ENCODE measurements at regions not wholly inside any gene's neighbourhood (a gene's known extent, or its start where the extent isn't known, plus 50 kb on each side); places are given as distances from the start of the nearest gene placed in this dataset.

- Histone ChIP-seq H3K27ac (no peak overlapping the region), H3K4me1 (ENCODE audit: insufficient read depth) (no peaks in the 10 kb centered on the region), H3K9me3 (no peaks in the 10 kb centered on the region), H3K4me3 (no peak overlapping the region), H3K36me3 (no peaks in the 10 kb centered on the region), H3K27me3 (no peaks in the 10 kb centered on the region)
- no peak for DNase-seq
- no peak for TF ChIP-seq CTCF (IDR thresholded peaks at IDR 0.05)
- TF ChIP-seq EP300 (IDR thresholded peaks at IDR 0.05), result no peak
- no peak for TF ChIP-seq POLR2A (IDR thresholded peaks at IDR 0.05)
- intact Hi-C loops (cut with DNase I), result no loop called here
- 48 to 55% (median 52%) methylated on average over 8 of the region's 8 CpGs for WGBS, 3 donors
Measured at GRCh38 chr12:96103067-96103644, 67.8 kb upstream of the LTA4H start.

- 90 to 94% (median 92%) methylated on average over 7 of the region's 7 CpGs for WGBS, 3 donors
- no peak for TF ChIP-seq EP300 (IDR thresholded peaks at IDR 0.05)
- no peak for TF ChIP-seq CTCF (IDR thresholded peaks at IDR 0.05)
- TF ChIP-seq POLR2A (IDR thresholded peaks at IDR 0.05), result no peak
- Histone ChIP-seq H3K27me3 (no peaks in the 10 kb centered on the region), H3K36me3 (no peaks in the 10 kb centered on the region), H3K27ac (no peak overlapping the region), H3K4me3 (no peak overlapping the region), H3K4me1 (ENCODE audit: insufficient read depth) (no peaks in the 10 kb centered on the region), H3K9me3 (no peaks in the 10 kb centered on the region)
- intact Hi-C loops (cut with DNase I), result no loop called here
- DNase-seq, result no peak
Measured at GRCh38 chr12:96104566-96104965, 69.2 kb upstream of the LTA4H start.

- intact Hi-C loops (cut with DNase I), result no loop called here
- H3K4me1 ChIP-seq (ENCODE audit: insufficient read depth), result no peaks in the 10 kb centered on the region
- 83 to 90% (median 84%) methylated on average over 2 of the region's 2 CpGs for WGBS, 3 donors
- H3K36me3 ChIP-seq, result no peaks in the 10 kb centered on the region
- no peaks in the 10 kb centered on the region for H3K27me3 ChIP-seq
- no peak overlapping the region for H3K27ac ChIP-seq
- no peak for DNase-seq
- no peaks in the 10 kb centered on the region for H3K9me3 ChIP-seq
- TF ChIP-seq POLR2A (IDR thresholded peaks at IDR 0.05) (no peak), EP300 (IDR thresholded peaks at IDR 0.05) (no peak), CTCF (IDR thresholded peaks at IDR 0.05) (no peak)
- no peak overlapping the region for H3K4me3 ChIP-seq
Measured at GRCh38 chr12:96106137-96106536, 70.8 kb upstream of the LTA4H start.

- intact Hi-C loops (cut with DNase I), result no loop called here
- Histone ChIP-seq H3K36me3 (no peaks in the 10 kb centered on the region), H3K27me3 (no peaks in the 10 kb centered on the region), H3K4me1 (ENCODE audit: insufficient read depth) (no peaks in the 10 kb centered on the region), H3K4me3 (no peak overlapping the region), H3K9me3 (no peaks in the 10 kb centered on the region), H3K27ac (no peak overlapping the region)
- no peak for DNase-seq
- 53 to 63% (median 56%) methylated on average over 5 of the region's 5 CpGs for WGBS, 3 donors
- TF ChIP-seq CTCF (IDR thresholded peaks at IDR 0.05) (no peak), POLR2A (IDR thresholded peaks at IDR 0.05) (no peak), EP300 (IDR thresholded peaks at IDR 0.05) (no peak)
Measured at GRCh38 chr12:96107236-96107635, 71.8 kb upstream of the LTA4H start.
